Omental fat pad (tissue), 3 donors: ENCODE measurements at regions not wholly inside any gene's neighbourhood (a gene's known extent, or its start where the extent isn't known, plus 50 kb on each side); places are given as distances from the start of the nearest gene placed in this dataset.

ENCODE experiments used
- ATAC-seq: fragments of 150-250 bp; one replicate; pipeline ENCODE4 v1.9.1; 2016; ENCODE audit warnings: mild to moderate bottlenecking, moderate library complexity; ENCODE audit not compliant: low FRiP score
- DNase-seq: peaks from one replicate; pipeline ENCODE4 v3.0.0-alpha.2; 2019; ENCODE audit warnings: low spot score
- TF ChIP-seq, protein P1 (sequence below), 3 donors: fragments of 450-650 bp; IDR thresholded peaks; one replicate each; pipeline ENCODE4 v1.5.1; 2016 to 2017; ENCODE audit warnings: antibody characterized with exemption in 3 of 3, mild to moderate bottlenecking in 3 of 3, moderate library complexity in 2 of 3

DNA sequence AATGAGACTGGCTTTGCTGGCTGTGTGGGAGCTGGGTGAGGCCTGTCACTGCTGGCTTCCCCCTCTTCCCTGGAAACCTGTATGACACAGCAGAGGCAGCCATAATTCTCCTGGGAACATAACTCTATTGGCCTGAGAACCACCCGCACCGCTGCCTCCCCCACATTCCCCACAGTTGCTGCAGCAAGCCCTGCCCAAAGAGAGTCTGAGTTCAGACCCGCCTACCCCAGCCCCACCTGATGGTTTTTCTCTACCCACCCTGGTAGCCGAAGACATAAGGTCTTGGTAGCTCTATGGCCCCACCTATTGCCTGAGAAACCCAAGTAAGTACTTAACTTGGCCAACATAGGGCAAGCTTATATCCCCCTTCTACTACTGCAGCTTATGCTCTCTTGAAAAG, 174.8 kb downstream of the C11orf91 start:
- TF ChIP-seq, protein P1, sequence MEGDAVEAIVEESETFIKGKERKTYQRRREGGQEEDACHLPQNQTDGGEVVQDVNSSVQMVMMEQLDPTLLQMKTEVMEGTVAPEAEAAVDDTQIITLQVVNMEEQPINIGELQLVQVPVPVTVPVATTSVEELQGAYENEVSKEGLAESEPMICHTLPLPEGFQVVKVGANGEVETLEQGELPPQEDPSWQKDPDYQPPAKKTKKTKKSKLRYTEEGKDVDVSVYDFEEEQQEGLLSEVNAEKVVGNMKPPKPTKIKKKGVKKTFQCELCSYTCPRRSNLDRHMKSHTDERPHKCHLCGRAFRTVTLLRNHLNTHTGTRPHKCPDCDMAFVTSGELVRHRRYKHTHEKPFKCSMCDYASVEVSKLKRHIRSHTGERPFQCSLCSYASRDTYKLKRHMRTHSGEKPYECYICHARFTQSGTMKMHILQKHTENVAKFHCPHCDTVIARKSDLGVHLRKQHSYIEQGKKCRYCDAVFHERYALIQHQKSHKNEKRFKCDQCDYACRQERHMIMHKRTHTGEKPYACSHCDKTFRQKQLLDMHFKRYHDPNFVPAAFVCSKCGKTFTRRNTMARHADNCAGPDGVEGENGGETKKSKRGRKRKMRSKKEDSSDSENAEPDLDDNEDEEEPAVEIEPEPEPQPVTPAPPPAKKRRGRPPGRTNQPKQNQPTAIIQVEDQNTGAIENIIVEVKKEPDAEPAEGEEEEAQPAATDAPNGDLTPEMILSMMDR (IDR thresholded peaks at IDR 0.05), result no peak
- ATAC-seq (no peak), DNase-seq (no peak)

DNA sequence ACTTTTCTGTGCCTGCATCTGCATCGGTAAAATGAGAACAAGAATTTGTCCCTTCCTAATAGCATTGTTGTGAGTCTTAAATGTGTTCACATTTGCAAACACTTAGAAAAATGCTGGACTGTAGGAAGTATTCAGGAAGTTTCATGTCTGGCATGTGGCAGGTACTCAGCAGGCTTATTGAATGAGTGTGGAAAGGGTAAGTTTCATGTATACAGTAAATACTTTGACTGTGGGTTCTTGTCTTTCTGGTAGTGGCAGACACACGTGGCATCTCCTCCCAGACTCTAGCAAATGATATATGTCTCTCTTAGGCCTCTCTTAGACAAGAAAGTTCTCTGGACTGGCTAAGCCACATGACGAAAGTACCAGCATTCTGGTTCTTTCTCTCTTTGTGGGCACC, 179.2 kb downstream of the C11orf91 start:
- TF ChIP-seq, protein P1 (IDR thresholded peaks at IDR 0.05), result no peak

DNA sequence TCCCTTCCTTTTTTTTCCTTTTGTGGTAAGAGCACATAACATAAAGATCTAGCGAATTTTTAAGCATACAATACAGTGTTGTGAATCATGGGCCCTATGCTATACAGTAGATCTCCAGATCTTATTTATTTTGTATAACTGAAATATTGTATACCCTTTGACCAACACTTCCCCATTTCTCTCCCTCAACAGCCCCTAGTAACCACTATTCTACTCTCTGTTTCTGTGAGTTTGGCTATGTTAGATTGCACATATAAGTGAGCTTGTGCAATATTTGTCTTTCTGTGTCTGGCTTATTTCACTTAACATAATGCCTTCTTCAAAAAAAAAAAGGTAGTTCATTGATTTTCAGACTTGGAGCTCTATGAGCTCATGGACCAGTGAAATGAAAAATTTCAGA, 180.5 kb downstream of the C11orf91 start:
- TF ChIP-seq, protein P1 (IDR thresholded peaks at IDR 0.05), result no peak
- no peak for DNase-seq
- no peak for ATAC-seq

More for the DNA sequence above, 179.2 kb downstream of the C11orf91 start:
- ATAC-seq (no peak), DNase-seq (no peak)

DNA sequence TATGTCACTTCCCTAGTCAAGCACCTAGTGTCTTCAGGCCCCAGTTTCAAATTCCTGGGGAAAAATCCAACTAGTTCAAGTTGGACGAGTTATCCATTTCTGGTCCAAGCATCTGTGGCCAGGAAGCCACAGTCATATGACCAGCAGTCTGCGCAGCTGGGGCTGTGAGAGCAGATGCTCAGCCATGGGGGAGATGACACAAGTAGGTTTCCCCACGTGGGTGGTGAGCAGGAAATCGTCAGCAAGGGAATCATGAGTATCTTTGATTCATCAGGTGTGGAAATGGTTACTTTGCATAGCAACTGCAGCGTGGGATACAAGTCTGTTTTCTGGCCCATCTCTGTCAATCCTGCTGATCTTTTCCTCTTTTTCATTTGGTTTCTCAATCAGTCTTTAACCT, 185.3 kb downstream of the C11orf91 start:
- DNase-seq, result no peak
- TF ChIP-seq, protein P1 (IDR thresholded peaks at IDR 0.05), result no peak
- no peak for ATAC-seq

DNA sequence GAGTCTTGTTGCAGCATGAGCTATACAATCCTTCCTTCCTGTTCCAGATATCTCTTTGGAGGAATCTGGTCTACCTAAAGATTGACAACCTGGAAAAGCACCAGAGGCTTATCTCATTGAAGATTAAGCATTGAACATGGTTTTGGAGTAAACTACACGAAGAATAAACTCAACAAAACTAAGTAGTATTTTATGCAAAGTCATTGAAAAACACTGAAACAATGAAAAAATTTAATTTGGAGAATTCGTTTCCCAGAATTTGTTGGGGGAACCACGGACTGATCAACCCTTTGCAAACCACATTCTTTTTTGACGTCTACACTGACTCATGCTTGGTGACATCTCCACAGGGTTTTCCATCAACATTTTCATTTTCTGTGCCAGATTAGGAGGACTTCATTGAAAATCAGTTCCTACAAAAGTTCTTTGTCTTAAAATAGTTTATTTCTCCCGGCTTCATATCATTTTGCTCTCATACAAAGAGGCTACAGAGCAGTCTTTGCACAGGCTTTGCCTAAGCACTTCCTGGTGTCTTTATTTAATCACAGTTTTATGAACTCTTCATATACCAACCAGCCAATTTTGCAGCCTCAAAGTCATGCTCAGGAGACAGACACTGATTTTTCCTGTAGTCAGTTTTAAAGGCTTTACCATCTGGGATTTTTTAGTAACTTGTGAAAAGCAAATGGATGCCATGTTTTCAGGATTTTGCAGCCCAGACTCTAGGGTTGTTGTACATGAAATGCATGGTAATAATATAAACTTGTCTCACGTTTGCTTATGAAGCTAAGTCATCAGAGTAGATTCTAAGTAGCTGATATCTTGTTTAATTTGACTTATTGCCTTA, 186.3 kb downstream of the C11orf91 start:
- ATAC-seq (no peak), DNase-seq (no peak)
- TF ChIP-seq, protein P1 (IDR thresholded peaks at IDR 0.05), result no peak

DNA sequence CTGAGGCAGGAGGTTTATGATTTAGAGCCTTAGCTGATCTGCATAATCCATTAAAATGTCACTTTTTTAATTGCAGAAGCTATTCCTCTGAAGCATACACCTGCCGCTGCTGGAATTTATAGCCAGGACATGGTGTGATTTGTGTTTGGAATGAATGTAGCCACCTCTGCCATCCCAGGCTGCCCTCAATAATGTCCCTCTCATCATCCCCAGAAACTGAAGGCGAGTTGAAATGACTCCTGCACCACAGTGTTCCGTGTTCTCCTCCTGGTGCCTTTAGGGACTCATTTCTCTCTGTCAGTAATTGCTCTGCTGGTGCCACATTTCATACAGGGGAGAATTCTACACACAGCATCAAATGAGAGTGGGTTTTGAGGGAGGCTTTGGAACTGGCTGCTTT, 191.0 kb downstream of the C11orf91 start:
- ATAC-seq, result no peak
- TF ChIP-seq, protein P1 (IDR thresholded peaks at IDR 0.05), result no peak

DNA sequence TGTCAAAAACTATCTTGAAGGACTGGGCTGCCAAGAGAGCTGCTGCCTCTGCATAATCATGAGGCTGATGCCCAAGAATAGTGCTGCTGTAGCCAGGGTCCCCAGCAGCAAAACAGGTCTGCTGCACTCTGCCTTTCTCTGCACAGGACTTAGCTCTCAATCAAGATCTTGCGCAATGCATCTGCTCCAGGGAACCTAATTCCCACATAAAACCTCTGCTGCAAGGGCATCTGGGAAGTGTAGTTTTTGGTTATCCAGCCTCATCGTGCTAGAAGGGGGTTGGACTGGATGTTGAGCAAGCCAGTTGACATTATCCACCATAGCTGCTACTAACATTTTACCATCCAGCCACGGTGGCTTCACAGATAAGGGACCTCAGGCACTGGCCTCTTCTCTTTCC, 192.7 kb downstream of the C11orf91 start:
- TF ChIP-seq, protein P1 (IDR thresholded peaks at IDR 0.05), result no peak
- DNase-seq (no peak), ATAC-seq (no peak)

More for the DNA sequence above, 191.0 kb downstream of the C11orf91 start:
- DNase-seq, result no peak
